ENCODE measurements at regions not wholly inside any gene's neighbourhood (a gene's known extent, or its start where the extent isn't known, plus 50 kb on each side); places are given as distances from the start of the nearest gene placed in this dataset.

DNA sequence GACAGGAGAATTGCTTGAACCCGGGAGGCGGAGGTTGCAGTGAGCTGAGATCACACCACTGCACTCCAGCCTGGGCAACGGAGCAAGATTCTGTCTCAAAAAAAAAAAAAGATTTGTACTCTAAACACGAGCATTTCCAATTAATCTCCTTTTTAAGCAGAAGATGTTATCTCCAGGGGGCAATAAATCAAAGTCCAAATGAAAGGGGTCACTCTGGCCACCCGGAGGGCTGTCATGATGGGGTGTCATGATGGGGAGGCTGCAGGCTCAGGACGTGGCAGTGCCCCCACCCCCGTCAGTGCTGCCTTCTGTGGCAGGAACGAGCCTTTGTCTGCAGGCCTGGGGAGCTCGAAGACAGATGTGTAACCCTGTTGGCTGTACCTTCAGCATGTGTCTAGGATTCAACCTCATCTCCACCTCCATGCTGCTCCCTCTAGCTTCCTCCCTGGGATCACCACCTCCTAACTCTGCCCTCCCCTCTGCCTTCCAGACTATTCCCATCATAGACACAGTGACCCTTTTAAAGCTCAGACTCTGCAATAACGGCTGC lies 76.9 kb upstream of the YWHAQ start:
- peak overlapping the region; percentile 46 for H2AFZ ChIP-seq (ENCODE audit: low read depth, low read length)
- H2BK15ac ChIP-seq (ENCODE audit: low read depth, poor library complexity, severe bottlenecking), result no peak overlapping the region
- peaks cover 4% of the 10 kb centered on the region for H3K9me3 ChIP-seq (ENCODE audit: control insufficient read depth, low read length)
- H2AK5ac ChIP-seq (ENCODE audit: low read length, severe bottlenecking), result no peak overlapping the region
- no peak overlapping the region for H2BK120ac ChIP-seq (ENCODE audit: low read depth, low read length)
- H3K4me1 ChIP-seq (ENCODE audit: control insufficient read depth, insufficient read depth, low read depth, low read length), result peaks cover 12% of the 10 kb centered on the region
- H3K9ac ChIP-seq (ENCODE audit: low read length), result no peak overlapping the region
- no peaks in the 10 kb centered on the region for H3K36me3 ChIP-seq (ENCODE audit: control insufficient read depth in 1 of 2, insufficient read depth in 2 of 2, low read depth in 1 of 2, low read length in 2 of 2)
- no peak overlapping the region for H3K4me2 ChIP-seq (ENCODE audit: low read length, poor library complexity, severe bottlenecking)
- peak overlapping the region in 1 of 2 experiments; percentile 85 for H3K14ac ChIP-seq (ENCODE audit: low read length in 2 of 2)
- no peak overlapping the region for H3K4me3 ChIP-seq (ENCODE audit: insufficient read depth in 1 of 2, low read depth in 1 of 2, low read length in 2 of 2)
- WGBS, result 70% methylated on average over 8 of the region's 10 CpGs
- H4K8ac ChIP-seq (ENCODE audit: low read length), result peak overlapping the region; percentile 16
- no peaks in the 10 kb centered on the region for H3K27me3 ChIP-seq (ENCODE audit: control insufficient read depth in 1 of 2, insufficient read depth in 1 of 2, low read length in 2 of 2)
- DNase-seq, result no peak
- H3K79me1 ChIP-seq (replicated peaks; ENCODE audit: low read length, poor library complexity, severe bottlenecking), result no peaks in the 10 kb centered on the region
- no peak overlapping the region for H2BK5ac ChIP-seq (ENCODE audit: low read depth, low read length, poor library complexity, severe bottlenecking)
- peak overlapping the region in 1 of 2 experiments; percentile 17 for H3K4ac ChIP-seq (ENCODE audit: low read depth in 1 of 2, low read length in 2 of 2)
- H4K91ac ChIP-seq (ENCODE audit: low read length), result no peak overlapping the region
- H2BK12ac ChIP-seq (ENCODE audit: low read length in 2 of 2), result peak overlapping the region in 1 of 2 experiments; percentile 78
- H3K18ac ChIP-seq (ENCODE audit: low read depth in 1 of 2, low read length in 2 of 2), result peak overlapping the region in 1 of 2 experiments; percentile 64
- H3K27ac ChIP-seq (ENCODE audit: low read length, poor library complexity, severe bottlenecking), result no peak overlapping the region
- H3K23ac ChIP-seq (ENCODE audit: low read length in 2 of 2), result peak overlapping the region in 1 of 2 experiments; percentile 14

DNA sequence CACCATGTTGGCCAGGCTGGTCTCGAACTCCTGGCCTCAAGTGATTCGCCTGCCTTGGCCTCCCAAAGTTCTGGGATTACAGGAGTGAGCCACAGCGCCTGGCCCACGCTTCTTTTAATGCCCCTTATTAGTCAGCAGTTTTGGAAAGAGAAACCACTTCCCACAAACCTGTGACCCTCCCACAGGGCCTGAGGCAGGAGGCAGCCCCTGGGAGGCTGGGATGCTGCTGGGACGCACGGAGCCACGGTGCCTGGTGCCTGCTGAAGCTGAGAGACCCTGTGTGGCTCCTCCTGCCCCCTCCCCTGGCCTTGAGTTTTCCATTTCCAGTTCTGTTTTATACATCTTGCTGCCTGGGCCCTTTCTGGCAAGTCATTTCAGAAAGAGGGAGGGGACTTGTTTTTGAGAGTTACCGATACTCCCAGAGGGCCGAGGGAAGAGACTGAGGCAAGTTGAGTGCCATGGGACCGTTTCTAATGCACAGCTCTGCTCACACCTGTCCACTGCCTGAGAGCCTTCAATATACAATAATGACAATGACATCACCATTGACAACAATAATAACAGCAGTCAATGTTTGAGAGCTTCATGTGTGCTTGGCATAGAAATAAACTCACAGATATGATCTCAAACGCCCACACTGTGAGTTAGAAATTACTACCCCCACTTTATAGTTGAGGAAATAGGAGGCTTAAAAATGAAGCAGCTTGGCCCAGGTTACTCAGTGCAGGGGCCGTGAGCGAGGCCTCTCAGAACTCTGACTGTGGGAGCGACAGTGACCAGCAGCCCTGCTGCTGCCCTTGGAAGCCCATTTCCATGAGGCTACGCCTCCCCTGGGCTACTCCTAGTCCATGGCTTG lies 78.1 kb upstream of the YWHAQ start:
- no peak overlapping the region for H2BK120ac ChIP-seq (ENCODE audit: low read depth, low read length)
- 89% methylated on average over 15 of the region's 15 CpGs for WGBS
- H2BK5ac ChIP-seq (ENCODE audit: low read depth, low read length, poor library complexity, severe bottlenecking), result no peak overlapping the region
- H2BK15ac ChIP-seq (ENCODE audit: low read depth, poor library complexity, severe bottlenecking), result no peak overlapping the region
- no peak overlapping the region for H3K4me2 ChIP-seq (ENCODE audit: low read length, poor library complexity, severe bottlenecking)
- no peak overlapping the region for H3K4ac ChIP-seq (ENCODE audit: low read depth in 1 of 2, low read length in 2 of 2)
- H3K27ac ChIP-seq (ENCODE audit: low read length, poor library complexity, severe bottlenecking), result no peak overlapping the region
- peaks cover 3% of the 10 kb centered on the region for H3K4me1 ChIP-seq (ENCODE audit: control insufficient read depth, insufficient read depth, low read depth, low read length)
- no peak overlapping the region for H2AK5ac ChIP-seq (ENCODE audit: low read length, severe bottlenecking)
- H3K4me3 ChIP-seq (ENCODE audit: insufficient read depth in 1 of 2, low read depth in 1 of 2, low read length in 2 of 2), result no peak overlapping the region
- H4K91ac ChIP-seq (ENCODE audit: low read length), result no peak overlapping the region
- DNase-seq, result no peak
- H4K8ac ChIP-seq (ENCODE audit: low read length), result no peak overlapping the region
- no peak overlapping the region for H3K18ac ChIP-seq (ENCODE audit: low read depth in 1 of 2, low read length in 2 of 2)
- H3K27me3 ChIP-seq (ENCODE audit: control insufficient read depth in 1 of 2, insufficient read depth in 1 of 2, low read length in 2 of 2), result no peaks in the 10 kb centered on the region
- H3K23ac ChIP-seq (ENCODE audit: low read length in 2 of 2), result no peak overlapping the region
- peak overlapping the region in 1 of 2 experiments; percentile 97 for H2BK12ac ChIP-seq (ENCODE audit: low read length in 2 of 2)
- H3K14ac ChIP-seq (ENCODE audit: low read length in 2 of 2), result no peak overlapping the region
- H3K9me3 ChIP-seq (ENCODE audit: control insufficient read depth, low read length), result peaks cover 4% of the 10 kb centered on the region
- H3K79me1 ChIP-seq (replicated peaks; ENCODE audit: low read length, poor library complexity, severe bottlenecking), result no peaks in the 10 kb centered on the region
- H3K36me3 ChIP-seq (ENCODE audit: control insufficient read depth in 1 of 2, insufficient read depth in 2 of 2, low read depth in 1 of 2, low read length in 2 of 2), result no peaks in the 10 kb centered on the region
- H2AFZ ChIP-seq (ENCODE audit: low read depth, low read length), result no peak overlapping the region
- no peak overlapping the region for H3K9ac ChIP-seq (ENCODE audit: low read length)

DNA sequence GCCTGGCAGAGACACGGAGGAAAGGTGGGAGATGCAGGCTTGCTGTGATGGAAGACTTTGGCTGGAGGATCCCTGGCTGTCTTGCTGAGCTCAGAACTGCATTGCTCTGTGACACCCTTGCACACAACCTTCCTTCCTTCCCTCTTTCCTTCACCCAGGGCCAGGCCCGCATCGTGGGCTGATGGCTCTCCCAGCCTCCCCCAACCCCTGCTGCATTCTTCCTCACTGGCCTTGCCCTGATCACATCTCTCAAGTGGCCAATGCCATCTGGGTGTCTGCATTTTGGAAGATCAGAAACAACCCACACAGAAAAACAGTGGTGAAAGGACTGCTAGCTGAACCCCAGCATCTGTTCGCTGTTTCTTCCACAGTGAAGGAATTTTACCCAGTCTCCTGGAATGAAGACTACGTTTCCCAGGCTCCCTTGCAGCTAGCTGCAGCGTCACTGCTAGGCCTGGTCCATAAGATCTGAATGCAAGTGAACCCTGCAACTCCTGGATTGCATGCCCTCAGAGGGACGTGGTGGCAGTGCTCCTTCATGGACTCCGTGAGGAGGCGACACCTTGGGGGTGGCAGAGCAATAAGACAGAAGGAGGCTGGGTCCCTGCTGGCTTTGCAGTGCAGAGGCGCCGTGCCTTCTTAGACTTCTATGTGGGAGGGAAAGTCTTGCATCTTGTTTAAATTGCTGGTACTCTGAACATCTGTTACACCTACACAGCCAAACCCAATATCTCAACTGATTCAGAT lies 78.9 kb upstream of the YWHAQ start:
- no peak overlapping the region for H4K91ac ChIP-seq (ENCODE audit: low read length)
- H2BK15ac ChIP-seq (ENCODE audit: low read depth, poor library complexity, severe bottlenecking), result no peak overlapping the region
- no peak overlapping the region for H2AK5ac ChIP-seq (ENCODE audit: low read length, severe bottlenecking)
- no peak overlapping the region for H2BK12ac ChIP-seq (ENCODE audit: low read length in 2 of 2)
- no peak overlapping the region for H2AFZ ChIP-seq (ENCODE audit: low read depth, low read length)
- no peak for DNase-seq
- H3K27me3 ChIP-seq (ENCODE audit: control insufficient read depth in 1 of 2, insufficient read depth in 1 of 2, low read length in 2 of 2), result no peaks in the 10 kb centered on the region
- H3K4me1 ChIP-seq (ENCODE audit: control insufficient read depth, insufficient read depth, low read depth, low read length), result peaks cover under 1% of the 10 kb centered on the region
- no peak overlapping the region for H3K18ac ChIP-seq (ENCODE audit: low read depth in 1 of 2, low read length in 2 of 2)
- no peak overlapping the region for H2BK5ac ChIP-seq (ENCODE audit: low read depth, low read length, poor library complexity, severe bottlenecking)
- H3K23ac ChIP-seq (ENCODE audit: low read length in 2 of 2), result no peak overlapping the region
- no peak overlapping the region for H3K9ac ChIP-seq (ENCODE audit: low read length)
- H3K4ac ChIP-seq (ENCODE audit: low read depth in 1 of 2, low read length in 2 of 2), result no peak overlapping the region
- no peak overlapping the region for H3K4me3 ChIP-seq (ENCODE audit: insufficient read depth in 1 of 2, low read depth in 1 of 2, low read length in 2 of 2)
- H3K14ac ChIP-seq (ENCODE audit: low read length in 2 of 2), result no peak overlapping the region
- H3K9me3 ChIP-seq (ENCODE audit: control insufficient read depth, low read length), result peaks cover 4% of the 10 kb centered on the region
- H3K79me1 ChIP-seq (replicated peaks; ENCODE audit: low read length, poor library complexity, severe bottlenecking), result no peaks in the 10 kb centered on the region
- H3K36me3 ChIP-seq (ENCODE audit: control insufficient read depth in 1 of 2, insufficient read depth in 2 of 2, low read depth in 1 of 2, low read length in 2 of 2), result no peaks in the 10 kb centered on the region
- H3K4me2 ChIP-seq (ENCODE audit: low read length, poor library complexity, severe bottlenecking), result no peak overlapping the region
- WGBS, result 95% methylated on average over 9 of the region's 11 CpGs
- no peak overlapping the region for H3K27ac ChIP-seq (ENCODE audit: low read length, poor library complexity, severe bottlenecking)
- no peak overlapping the region for H4K8ac ChIP-seq (ENCODE audit: low read length)
- H2BK120ac ChIP-seq (ENCODE audit: low read depth, low read length), result no peak overlapping the region

DNA sequence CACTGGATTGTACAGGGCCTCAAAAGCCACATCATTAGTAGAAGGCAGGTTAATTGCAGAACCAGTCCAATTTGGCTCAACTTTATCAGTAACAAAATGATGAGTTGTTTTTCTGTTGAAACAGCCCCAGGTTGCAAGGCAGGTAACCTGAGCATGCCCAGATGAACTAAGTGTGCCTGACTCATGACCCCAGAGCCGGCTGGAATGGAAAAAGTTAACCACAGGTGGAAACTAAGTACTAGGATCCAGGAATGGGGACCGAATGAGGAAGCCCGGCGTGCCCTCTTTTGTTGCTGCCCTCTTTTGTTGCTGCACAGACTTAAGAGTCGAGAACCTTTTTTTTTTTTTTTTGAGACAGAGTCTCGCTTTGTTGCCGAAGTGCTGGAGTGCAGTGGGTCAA lies 79.5 kb upstream of the YWHAQ start:
- no peak overlapping the region for H2AK5ac ChIP-seq (ENCODE audit: low read length, severe bottlenecking)
- no peak overlapping the region for H4K8ac ChIP-seq (ENCODE audit: low read length)
- H3K4me3 ChIP-seq (ENCODE audit: insufficient read depth in 1 of 2, low read depth in 1 of 2, low read length in 2 of 2), result no peak overlapping the region
- H3K9me3 ChIP-seq (ENCODE audit: control insufficient read depth, low read length), result peaks cover 4% of the 10 kb centered on the region
- H3K9ac ChIP-seq (ENCODE audit: low read length), result no peak overlapping the region
- no peak overlapping the region for H2BK12ac ChIP-seq (ENCODE audit: low read length in 2 of 2)
- DNase-seq, result no peak
- no peaks in the 10 kb centered on the region for H3K27me3 ChIP-seq (ENCODE audit: control insufficient read depth in 1 of 2, insufficient read depth in 1 of 2, low read length in 2 of 2)
- H3K14ac ChIP-seq (ENCODE audit: low read length in 2 of 2), result no peak overlapping the region
- H2BK15ac ChIP-seq (ENCODE audit: low read depth, poor library complexity, severe bottlenecking), result no peak overlapping the region
- peaks cover 3% of the 10 kb centered on the region for H3K4me1 ChIP-seq (ENCODE audit: control insufficient read depth, insufficient read depth, low read depth, low read length)
- H3K23ac ChIP-seq (ENCODE audit: low read length in 2 of 2), result no peak overlapping the region
- H3K4me2 ChIP-seq (ENCODE audit: low read length, poor library complexity, severe bottlenecking), result no peak overlapping the region
- H3K4ac ChIP-seq (ENCODE audit: low read depth in 1 of 2, low read length in 2 of 2), result no peak overlapping the region
- H4K91ac ChIP-seq (ENCODE audit: low read length), result no peak overlapping the region
- WGBS, result 98% methylated on average over 7 of the region's 7 CpGs
- H3K27ac ChIP-seq (ENCODE audit: low read length, poor library complexity, severe bottlenecking), result no peak overlapping the region
- no peaks in the 10 kb centered on the region for H3K79me1 ChIP-seq (replicated peaks; ENCODE audit: low read length, poor library complexity, severe bottlenecking)
- H2BK5ac ChIP-seq (ENCODE audit: low read depth, low read length, poor library complexity, severe bottlenecking), result no peak overlapping the region
- no peak overlapping the region for H3K18ac ChIP-seq (ENCODE audit: low read depth in 1 of 2, low read length in 2 of 2)
- no peaks in the 10 kb centered on the region for H3K36me3 ChIP-seq (ENCODE audit: control insufficient read depth in 1 of 2, insufficient read depth in 2 of 2, low read depth in 1 of 2, low read length in 2 of 2)
- no peak overlapping the region for H2BK120ac ChIP-seq (ENCODE audit: low read depth, low read length)
- H2AFZ ChIP-seq (ENCODE audit: low read depth, low read length), result no peak overlapping the region
